Urinary bladder (tissue), 3 donors: ENCODE measurements at regions not wholly inside any gene's neighbourhood (a gene's known extent, or its start where the extent isn't known, plus 50 kb on each side); places are given as distances from the start of the nearest gene placed in this dataset.
"Not testable (repeated sequence)": the region's sequence is repeated elsewhere in the genome, so short reads cannot be mapped to it uniquely, and the experiment has no call there.

Experiments used
- DNase-seq: peaks from one replicate; pipeline ENCODE4 v3.0.0-alpha.2; 2015; ENCODE audit errors: extremely low spot score
- H3K27ac ChIP-seq: one replicate; pipeline ENCODE4 v1.5.1; 2013; ENCODE audit warnings: low read depth, mild to moderate bottlenecking, moderate library complexity
- H3K36me3 ChIP-seq: one replicate; pipeline ENCODE4 v1.6.1; 2013; ENCODE audit warnings: mild to moderate bottlenecking, moderate library complexity; ENCODE audit not compliant: insufficient read depth
- H3K4me1 ChIP-seq: one replicate; pipeline ENCODE4 v1.6.1; 2013; ENCODE audit warnings: mild to moderate bottlenecking, moderate library complexity; ENCODE audit not compliant: insufficient read depth
- H3K4me3 ChIP-seq: one replicate; pipeline ENCODE4 v1.5.1; 2013; ENCODE audit warnings: low read depth, low read length
- WGBS: extraction: QIAGEN DNeasy Blood & Tissue Kit; methylation state at CpG from one replicate; pipeline ENCODE4 v1.1.7; 2013; 5-methylcytosine and 5-hydroxymethylcytosine counted together
- donor health status: healthy with polysubstance abuse.
- donor health status: healthy.

- H3K4me1 ChIP-seq, result no peaks in the 10 kb centered on the region
- no peaks in the 10 kb centered on the region for H3K36me3 ChIP-seq
- WGBS, result 94% methylated on average over 6 of the region's 6 CpGs
- H3K4me3 ChIP-seq, result no peak overlapping the region
- DNase-seq, result no peak
- no peak overlapping the region for H3K27ac ChIP-seq
Measured at GRCh38 chr13:76297331-76297730, 588.9 kb downstream of the KCTD12 start.

GRCh38 chr13:76296751-76297150 is 589.5 kb downstream of the KCTD12 start:
- WGBS, result 88% methylated on average over 4 of the region's 4 CpGs
- Histone ChIP-seq H3K4me3 (no peak overlapping the region), H3K27ac (no peak overlapping the region)

GRCh38 chr13:76295020-76295419 is 591.2 kb downstream of the KCTD12 start:
- 96% methylated on average over 25 of the region's 25 CpGs for WGBS
- H3K4me3 ChIP-seq, H3K36me3 ChIP-seq, H3K4me1 ChIP-seq, H3K27ac ChIP-seq, DNase-seq: not testable (repeated sequence)

More at GRCh38 chr13:76296751-76297150, 589.5 kb downstream of the KCTD12 start:
- H3K36me3 ChIP-seq, result no peaks in the 10 kb centered on the region
- no peak for DNase-seq
- H3K4me1 ChIP-seq, result no peaks in the 10 kb centered on the region

- no peak for DNase-seq
- Histone ChIP-seq H3K27ac (no peak overlapping the region), H3K4me1 (no peaks in the 10 kb centered on the region), H3K4me3 (no peak overlapping the region), H3K36me3 (no peaks in the 10 kb centered on the region)
Measured at GRCh38 chr13:76293751-76294150, 592.5 kb downstream of the KCTD12 start.

- no peak for DNase-seq
Measured at GRCh38 chr13:76293346-76293745, 592.9 kb downstream of the KCTD12 start.

GRCh38 chr13:76292726-76293125 is 593.5 kb downstream of the KCTD12 start:
- Histone ChIP-seq H3K36me3 (no peaks in the 10 kb centered on the region), H3K4me3 (no peak overlapping the region), H3K27ac (no peak overlapping the region), H3K4me1 (no peaks in the 10 kb centered on the region)
- 92% methylated on average over 3 of the region's 3 CpGs for WGBS
- no peak for DNase-seq

More at GRCh38 chr13:76293346-76293745, 592.9 kb downstream of the KCTD12 start:
- WGBS, result 10% methylated on average over 1 of the region's 1 CpG
- H3K4me3 ChIP-seq, result no peak overlapping the region
- H3K4me1 ChIP-seq, result no peaks in the 10 kb centered on the region
- H3K27ac ChIP-seq, result no peak overlapping the region
- no peaks in the 10 kb centered on the region for H3K36me3 ChIP-seq

GRCh38 chr13:76292031-76292430 is 594.2 kb downstream of the KCTD12 start:
- no peaks in the 10 kb centered on the region for H3K4me1 ChIP-seq
- H3K27ac ChIP-seq, result no peak overlapping the region
- H3K4me3 ChIP-seq, result no peak overlapping the region
- DNase-seq, result no peak
- no peaks in the 10 kb centered on the region for H3K36me3 ChIP-seq
- WGBS, result 90% methylated on average over 3 of the region's 3 CpGs

GRCh38 chr13:76289558-76289957 is 596.6 kb downstream of the KCTD12 start:
- Histone ChIP-seq H3K4me1 (no peaks in the 10 kb centered on the region), H3K36me3 (no peaks in the 10 kb centered on the region), H3K27ac (no peak overlapping the region), H3K4me3 (no peak overlapping the region)
- DNase-seq, result no peak

GRCh38 chr13:76286178-76286577 is 600.0 kb downstream of the KCTD12 start:
- Histone ChIP-seq H3K4me1 (no peaks in the 10 kb centered on the region), H3K27ac (no peak overlapping the region), H3K4me3 (no peak overlapping the region), H3K36me3 (no peaks in the 10 kb centered on the region)
- no peak for DNase-seq
- 40% methylated on average over 4 of the region's 4 CpGs for WGBS

- H3K27ac ChIP-seq, result no peak overlapping the region
Measured at GRCh38 chr13:76285463-76285862, 600.7 kb downstream of the KCTD12 start.

GRCh38 chr13:76279766-76280165 is 606.4 kb downstream of the KCTD12 start:
- not testable (repeated sequence) for H3K4me3 ChIP-seq, H3K36me3 ChIP-seq, DNase-seq, H3K27ac ChIP-seq, H3K4me1 ChIP-seq
- WGBS, result 62% methylated on average over 1 of the region's 1 CpG

More at GRCh38 chr13:76285463-76285862, 600.7 kb downstream of the KCTD12 start:
- DNase-seq, result no peak
- Histone ChIP-seq H3K36me3 (no peaks in the 10 kb centered on the region), H3K4me1 (no peaks in the 10 kb centered on the region), H3K4me3 (no peak overlapping the region)
- WGBS, result 93% methylated on average over 6 of the region's 6 CpGs

GRCh38 chr13:76271728-76272232 is 614.4 kb downstream of the KCTD12 start:
- Histone ChIP-seq H3K27ac (no peak overlapping the region), H3K4me3 (no peak overlapping the region), H3K36me3 (no peaks in the 10 kb centered on the region), H3K4me1 (no peaks in the 10 kb centered on the region)
- DNase-seq, result no peak
- WGBS, result 85% methylated on average over 2 of the region's 2 CpGs

- not testable (repeated sequence) for H3K27ac ChIP-seq, DNase-seq
- whole genome bisulfite sequencing, result 88% methylated on average over 4 of the region's 4 CpGs
Measured at GRCh38 chr13:76268307-76268706, 617.9 kb downstream of the KCTD12 start.

GRCh38 chr13:76267216-76267615 is 619.0 kb downstream of the KCTD12 start:
- Histone ChIP-seq H3K27ac (no peak overlapping the region), H3K36me3 (no peaks in the 10 kb centered on the region), H3K4me1 (no peaks in the 10 kb centered on the region), H3K4me3 (no peak overlapping the region)
- no peak for DNase-seq
- WGBS, result 71% methylated on average over 3 of the region's 3 CpGs

More at GRCh38 chr13:76268307-76268706, 617.9 kb downstream of the KCTD12 start:
- not testable (repeated sequence) for H3K36me3 ChIP-seq, H3K4me3 ChIP-seq, H3K4me1 ChIP-seq

GRCh38 chr13:76266561-76266960 is 619.6 kb downstream of the KCTD12 start:
- WGBS, result 54% methylated on average over 1 of the region's 1 CpG
- no peak for DNase-seq
- Histone ChIP-seq H3K4me3 (no peak overlapping the region), H3K27ac (no peak overlapping the region), H3K4me1 (no peaks in the 10 kb centered on the region), H3K36me3 (no peaks in the 10 kb centered on the region)
